Esophagus squamous epithelium (tissue), 4 donors: ENCODE measurements at regions not wholly inside any gene's neighbourhood (a gene's known extent, or its start where the extent isn't known, plus 50 kb on each side); places are given as distances from the start of the nearest gene placed in this dataset.

ENCODE experiments used
- CTCF ChIP-seq, 6 experiments: fragments of 450-650 bp in 4 of 6; fragments of 200-600 bp in 2 of 6; sonication (generic) in 2 of 6; IDR thresholded peaks; one replicate each; pipeline ENCODE4 v1.5.1; 2016 to 2019; ENCODE audit warnings: antibody characterized with exemption in 6 of 6, mild to moderate bottlenecking in 4 of 6, moderate library complexity in 4 of 6
- POLR2A ChIP-seq, 4 donors: fragments of 450-650 bp; IDR thresholded peaks; one replicate each; pipeline ENCODE4 v1.6.1; 2017; ENCODE audit warnings: antibody characterized with exemption in 4 of 4, mild to moderate bottlenecking in 4 of 4, moderate library complexity in 3 of 4

DNA sequence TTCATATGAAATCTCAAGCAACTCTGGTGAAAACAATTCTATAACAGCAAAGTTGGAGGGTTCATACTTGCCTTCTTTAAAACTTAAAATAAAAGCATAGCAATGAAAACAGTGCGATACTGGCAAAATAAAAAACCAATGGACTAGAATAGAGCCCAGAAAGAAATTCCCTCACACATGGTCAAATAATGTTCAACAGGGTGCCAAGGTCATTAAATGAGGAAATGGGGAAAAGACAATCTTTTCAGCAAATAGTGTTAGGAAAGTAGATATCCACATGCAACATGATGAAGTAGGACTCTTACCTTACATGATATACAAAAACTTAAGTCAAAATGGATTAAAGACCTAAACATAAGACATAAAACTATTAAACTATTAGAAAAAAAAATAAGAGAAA, 970.2 kb upstream of the AGA start:
- no peak for TF ChIP-seq CTCF (IDR thresholded peaks at IDR 0.05)
- no peak for TF ChIP-seq POLR2A (IDR thresholded peaks at IDR 0.05)
